ENCODE measurements at regions not wholly inside any gene's neighbourhood (a gene's known extent, or its start where the extent isn't known, plus 50 kb on each side); places are given as distances from the start of the nearest gene placed in this dataset.

DNA sequence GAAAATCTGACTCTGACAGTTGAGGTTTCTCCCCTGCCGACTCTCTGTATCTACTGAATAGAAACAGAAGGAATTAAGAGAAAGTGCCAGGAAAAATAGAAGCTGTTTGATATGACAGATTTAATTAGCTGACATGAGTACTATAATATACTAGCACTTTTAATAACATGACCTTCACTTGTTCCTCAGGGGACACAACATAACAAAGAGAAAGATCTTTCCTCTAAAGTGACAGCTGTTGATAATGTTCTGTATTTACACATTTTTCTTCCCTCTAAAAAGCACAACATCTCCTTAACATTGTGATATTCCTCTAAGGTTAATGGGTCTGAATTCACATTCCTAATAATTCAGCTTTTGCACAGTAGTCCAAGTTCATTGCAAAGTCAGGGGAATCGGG is 1136.0 kb downstream of the PCDH17 start:
- no peaks in the 10 kb centered on the region for H3K79me2 ChIP-seq (ENCODE audit: insufficient read depth, low read length)
- no peak overlapping the region for H2BK5ac ChIP-seq (ENCODE audit: insufficient read length, low read length)
- H3K4me3 Mint-ChIP-seq = no peak overlapping the region
- no peak overlapping the region for H2BK120ac ChIP-seq (ENCODE audit: low read depth, low read length, poor library complexity, severe bottlenecking)
- no peak overlapping the region for H3K14ac ChIP-seq (ENCODE audit: insufficient read depth, low read length)
- WGBS (ENCODE audit: extremely low coverage, insufficient read length, low lambda C conversion rate) = no CpG with 5 or more reads among the region's 2 CpGs
- no peak overlapping the region for H2BK20ac ChIP-seq (ENCODE audit: low read depth, low read length, poor library complexity, severe bottlenecking)
- H3K9ac ChIP-seq (ENCODE audit: extremely low read depth, insufficient read length, low read length) = no peak overlapping the region
- no peak overlapping the region for H3K23ac ChIP-seq (ENCODE audit: insufficient read length, low read depth, low read length)
- no peaks in the 10 kb centered on the region for H3K79me1 ChIP-seq (ENCODE audit: insufficient read depth, low read depth, low read length, poor library complexity, severe bottlenecking)
- no peaks in the 10 kb centered on the region for H3K9me3 Mint-ChIP-seq
- H3K9me3 ChIP-seq (ENCODE audit: control insufficient read depth, low read depth, low read length) = no peaks in the 10 kb centered on the region
- no peak overlapping the region for H4K5ac ChIP-seq (ENCODE audit: insufficient read length, low read depth, low read length)
- no peak for DNase-seq
- no peak overlapping the region for H3T11ph ChIP-seq (ENCODE audit: low read length)
- H3K23me2 ChIP-seq (ENCODE audit: insufficient read length, low read depth, low read length, poor library complexity, severe bottlenecking) = no peaks in the 10 kb centered on the region
- no peaks in the 10 kb centered on the region for H3K4me1 Mint-ChIP-seq
- TF ChIP-seq, protein P1, sequence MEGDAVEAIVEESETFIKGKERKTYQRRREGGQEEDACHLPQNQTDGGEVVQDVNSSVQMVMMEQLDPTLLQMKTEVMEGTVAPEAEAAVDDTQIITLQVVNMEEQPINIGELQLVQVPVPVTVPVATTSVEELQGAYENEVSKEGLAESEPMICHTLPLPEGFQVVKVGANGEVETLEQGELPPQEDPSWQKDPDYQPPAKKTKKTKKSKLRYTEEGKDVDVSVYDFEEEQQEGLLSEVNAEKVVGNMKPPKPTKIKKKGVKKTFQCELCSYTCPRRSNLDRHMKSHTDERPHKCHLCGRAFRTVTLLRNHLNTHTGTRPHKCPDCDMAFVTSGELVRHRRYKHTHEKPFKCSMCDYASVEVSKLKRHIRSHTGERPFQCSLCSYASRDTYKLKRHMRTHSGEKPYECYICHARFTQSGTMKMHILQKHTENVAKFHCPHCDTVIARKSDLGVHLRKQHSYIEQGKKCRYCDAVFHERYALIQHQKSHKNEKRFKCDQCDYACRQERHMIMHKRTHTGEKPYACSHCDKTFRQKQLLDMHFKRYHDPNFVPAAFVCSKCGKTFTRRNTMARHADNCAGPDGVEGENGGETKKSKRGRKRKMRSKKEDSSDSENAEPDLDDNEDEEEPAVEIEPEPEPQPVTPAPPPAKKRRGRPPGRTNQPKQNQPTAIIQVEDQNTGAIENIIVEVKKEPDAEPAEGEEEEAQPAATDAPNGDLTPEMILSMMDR (conservative IDR thresholded peaks at IDR 0.05) = no peak
- no peaks in the 10 kb centered on the region for H3K36me3 Mint-ChIP-seq (ENCODE audit: insufficient read depth in 1 of 3, low read depth in 3 of 3)
- H4K8ac ChIP-seq (replicated peaks; ENCODE audit: insufficient read length, low read depth, low read length) = no peak overlapping the region
- no peak overlapping the region for H2AK5ac ChIP-seq (ENCODE audit: insufficient read length, low read length)
- no peaks in the 10 kb centered on the region for H3K27me3 Mint-ChIP-seq (ENCODE audit: low read depth)
- H3K4me2 ChIP-seq (ENCODE audit: insufficient read depth, insufficient read length, low read length) = no peak overlapping the region
- no peak overlapping the region for H2AFZ ChIP-seq (ENCODE audit: low read length)
- no peak overlapping the region for H2BK12ac ChIP-seq (ENCODE audit: insufficient read length, low read depth, low read length)
- H4K91ac ChIP-seq (ENCODE audit: insufficient read length, low read depth, low read length) = no peak overlapping the region
- no peak overlapping the region for H3K56ac ChIP-seq (ENCODE audit: insufficient read length, low read depth, low read length)
- H3K27ac Mint-ChIP-seq = no peak overlapping the region
- H3K18ac ChIP-seq (ENCODE audit: insufficient read length, low read depth, low read length) = no peak overlapping the region
- no peaks in the 10 kb centered on the region for H3K27me3 ChIP-seq (ENCODE audit: insufficient read depth, low read length)
- no peaks in the 10 kb centered on the region for H4K20me1 ChIP-seq (ENCODE audit: control insufficient read depth, insufficient read depth, insufficient read length)
- no peak overlapping the region for H3K4ac ChIP-seq (ENCODE audit: low read depth, low read length)
- H3K4me1 ChIP-seq (ENCODE audit: insufficient read depth, low read length) = no peaks in the 10 kb centered on the region
- no peak overlapping the region for H2BK15ac ChIP-seq (ENCODE audit: low read depth, low read length)
- H3K27ac ChIP-seq (ENCODE audit: insufficient read length, low read depth, low read length) = no peak overlapping the region
